ENCODE measurements at regions not wholly inside any gene's neighbourhood (a gene's known extent, or its start where the extent isn't known, plus 50 kb on each side); places are given as distances from the start of the nearest gene placed in this dataset.

GRCh38 chr21:31447505-31447904, 103.4 kb upstream of the TIAM1 start:
- H3K27ac Mint-ChIP-seq, result peak overlapping the region; percentile 8; the same call in 1 of the 2 replicates
- peaks cover 5% of the 10 kb centered on the region for H3K36me3 Mint-ChIP-seq
- TF ChIP-seq FOXK1 (CRISPR knock-in tag; IDR thresholded peaks at IDR 0.05) (no peak), RORB (CRISPR knock-in tag; IDR thresholded peaks at IDR 0.05) (no peak), GABPB1 (CRISPR knock-in tag; IDR thresholded peaks at IDR 0.05) (no peak), HMGA2 (CRISPR knock-in tag; IDR thresholded peaks at IDR 0.05) (no peak), ATF2 (CRISPR knock-in tag; IDR thresholded peaks at IDR 0.05; ENCODE audit: borderline replicate concordance, low read depth) (no peak), ZNF532 (CRISPR knock-in tag; IDR thresholded peaks at IDR 0.05; ENCODE audit: borderline replicate concordance) (no peak), NR3C1 (CRISPR knock-in tag; conservative IDR thresholded peaks at IDR 0.05; ENCODE audit: low read depth) (no peak), NR1H2 (CRISPR knock-in tag; IDR thresholded peaks at IDR 0.05) (no peak), AR (CRISPR knock-in tag; IDR thresholded peaks at IDR 0.05) (no peak), TP53 (CRISPR knock-in tag; IDR thresholded peaks at IDR 0.05) (no peak), USF1 (CRISPR knock-in tag; IDR thresholded peaks at IDR 0.05) (no peak), SP1 (CRISPR knock-in tag; conservative IDR thresholded peaks at IDR 0.05) (no peak), STAT6 (CRISPR knock-in tag; conservative IDR thresholded peaks at IDR 0.05; ENCODE audit: low read depth) (no peak)
- H3K9me3 Mint-ChIP-seq, result peaks cover 4% of the 10 kb centered on the region
- H3K27me3 Mint-ChIP-seq (ENCODE audit: low read depth), result no peaks in the 10 kb centered on the region
- ATAC-seq (no peak), DNase-seq (ENCODE audit: low spot score) (no peak)
- ChIA-PET CTCF (no interaction called here), POLR2A (no interaction called here)
- H3K4me1 Mint-ChIP-seq, result peaks cover 15% of the 10 kb centered on the region
- no peak overlapping the region for H3K4me3 Mint-ChIP-seq

GRCh38 chr21:31446226-31446855, 102.3 kb upstream of the TIAM1 start:
- peaks cover 14% of the 10 kb centered on the region for H3K9me3 Mint-ChIP-seq
- no peaks in the 10 kb centered on the region for H3K27me3 Mint-ChIP-seq (ENCODE audit: low read depth)
- CTCF ChIA-PET, result no interaction called here
- ATAC-seq (no peak), DNase-seq (ENCODE audit: low spot score) (no peak)
- H3K4me3 Mint-ChIP-seq, result no peak overlapping the region
- POLR2A ChIA-PET, result no interaction called here
- H3K4me1 Mint-ChIP-seq, result peaks cover 15% of the 10 kb centered on the region
- no peak overlapping the region; the same call in 1 of the 2 replicates for H3K27ac Mint-ChIP-seq
- peaks cover 11% of the 10 kb centered on the region for H3K36me3 Mint-ChIP-seq
- TF ChIP-seq ZBTB21 (CRISPR knock-in tag; IDR thresholded peaks at IDR 0.05; ENCODE audit: borderline replicate concordance) (no peak), HMGA2 (CRISPR knock-in tag; IDR thresholded peaks at IDR 0.05) (no peak), TEAD1 (CRISPR knock-in tag; IDR thresholded peaks at IDR 0.05) (no peak), CREM (CRISPR knock-in tag; IDR thresholded peaks at IDR 0.05) (no peak), ZNF512 (CRISPR knock-in tag; IDR thresholded peaks at IDR 0.05; ENCODE audit: borderline replicate concordance) (no peak), ERG (CRISPR knock-in tag; IDR thresholded peaks at IDR 0.05) (no peak), ZNF138 (CRISPR knock-in tag; conservative IDR thresholded peaks at IDR 0.05) (no peak)

Measured in WTC11 (cell line).